T-helper 1 cell treated with Interleukin-12 subunit alpha and Interleukin-12 subunit beta and Interleukin-4 antibody, amounts not matched to agents 30 ng/mL and 1 ng/mL, for 36 hours (primary cell): ENCODE measurements at regions not wholly inside any gene's neighbourhood (a gene's known extent, or its start where the extent isn't known, plus 50 kb on each side); places are given as distances from the start of the nearest gene placed in this dataset.

ENCODE experiments used
- intact Hi-C: fragments of 100-400 bp; cut with micrococcal nuclease; formaldehyde crosslinking; loops from one replicate; pipeline ENCODE4 v1.15.1; 2024

GRCh38 chr1:239538239-239538988 lies 152.0 kb downstream of the CHRM3 start:
- intact Hi-C loops = no loop called here

- intact Hi-C loops = no loop called here
Measured at GRCh38 chr1:239539051-239539450, 152.7 kb downstream of the CHRM3 start.

GRCh38 chr1:239539812-239540211 lies 153.4 kb downstream of the CHRM3 start:
- intact Hi-C loops = no loop called here

GRCh38 chr1:239543873-239544272 lies 157.5 kb downstream of the CHRM3 start:
- intact Hi-C loops = no loop called here

- intact Hi-C loops = loop anchor here (5.0 kb wide), 1 partner anchor 172 kb away; no protein-coding TSS in a partner anchor
Measured at GRCh38 chr1:239545466-239545865, 159.1 kb downstream of the CHRM3 start.

GRCh38 chr1:239547987-239548386 lies 161.6 kb downstream of the CHRM3 start:
- intact Hi-C loops = loop anchor here (5.0 kb wide), 1 partner anchor 169 kb away; no protein-coding TSS in a partner anchor

- intact Hi-C loops = no loop called here
Measured at GRCh38 chr1:239550178-239550577, 163.8 kb downstream of the CHRM3 start.

GRCh38 chr1:239555350-239555749 lies 169.0 kb downstream of the CHRM3 start:
- intact Hi-C loops = no loop called here

GRCh38 chr1:239558559-239558958 lies 172.2 kb downstream of the CHRM3 start:
- intact Hi-C loops = no loop called here

- intact Hi-C loops = no loop called here
Measured at GRCh38 chr1:239558991-239559390, 172.6 kb downstream of the CHRM3 start.

GRCh38 chr1:239560921-239561320 lies 174.6 kb downstream of the CHRM3 start:
- intact Hi-C loops = no loop called here

GRCh38 chr1:239562095-239562494 lies 175.7 kb downstream of the CHRM3 start:
- intact Hi-C loops = no loop called here

GRCh38 chr1:239563681-239564080 lies 177.3 kb downstream of the CHRM3 start:
- intact Hi-C loops = no loop called here

GRCh38 chr1:239566074-239566473 lies 179.7 kb downstream of the CHRM3 start:
- intact Hi-C loops = no loop called here

- intact Hi-C loops = no loop called here
Measured at GRCh38 chr1:239570878-239571277, 184.5 kb downstream of the CHRM3 start.

GRCh38 chr1:239572183-239572582 lies 185.8 kb downstream of the CHRM3 start:
- intact Hi-C loops = no loop called here

GRCh38 chr1:239574112-239574511 lies 187.7 kb downstream of the CHRM3 start:
- intact Hi-C loops = no loop called here

GRCh38 chr1:239575113-239575512 lies 188.7 kb downstream of the CHRM3 start:
- intact Hi-C loops = no loop called here

- intact Hi-C loops = no loop called here
Measured at GRCh38 chr1:239583536-239583935, 197.2 kb downstream of the CHRM3 start.

- intact Hi-C loops = loop anchor here (5.0 kb wide), 1 partner anchor 131 kb away; no protein-coding TSS in a partner anchor
Measured at GRCh38 chr1:239586128-239586527, 199.8 kb downstream of the CHRM3 start.

- intact Hi-C loops = loop anchor here (1.0 to 5.0 kb wide), 2 partner anchors 130 to 311 kb away; no protein-coding TSS in a partner anchor
Measured at GRCh38 chr1:239587066-239587465, 200.7 kb downstream of the CHRM3 start.

- intact Hi-C loops = loop anchor here (1.0 to 5.0 kb wide), 2 partner anchors 130 to 311 kb away; no protein-coding TSS in a partner anchor
Measured at GRCh38 chr1:239587574-239588369, 201.4 kb downstream of the CHRM3 start.
